Endodermal cell (in vitro differentiated cells): ENCODE measurements at regions not wholly inside any gene's neighbourhood (a gene's known extent, or its start where the extent isn't known, plus 50 kb on each side); places are given as distances from the start of the nearest gene placed in this dataset.

Experiments
- DNase-seq: peaks from one replicate; pipeline ENCODE4 v3.0.0-alpha.2; 2017
- H3K27ac ChIP-seq: 2 replicates; pipeline ENCODE4 v1.5.1; 2013; ENCODE audit warnings: mild to moderate bottlenecking, low read depth, low read length, moderate library complexity
- H3K27me3 ChIP-seq: 2 replicates; pipeline ENCODE4 v1.6.1; 2013; ENCODE audit warnings: mild to moderate bottlenecking, low read length, moderate library complexity; ENCODE audit not compliant: insufficient read depth, control insufficient read depth, poor library complexity, severe bottlenecking
- H3K36me3 ChIP-seq: 2 replicates; pipeline ENCODE4 v1.7.0; 2013; ENCODE audit warnings: mild to moderate bottlenecking, low read length, moderate library complexity; ENCODE audit not compliant: control insufficient read depth, insufficient read depth
- H3K4me1 ChIP-seq: one replicate; pipeline ENCODE4 v1.7.0; 2013; ENCODE audit warnings: low read length; ENCODE audit not compliant: control insufficient read depth, insufficient read depth
- H3K4me3 ChIP-seq: 2 replicates; pipeline ENCODE4 v1.5.1; 2013; ENCODE audit warnings: mild to moderate bottlenecking, low read length, moderate library complexity
- H3K9ac ChIP-seq: 2 replicates; pipeline ENCODE4 v1.6.1; 2013; ENCODE audit warnings: mild to moderate bottlenecking, low read length, moderate library complexity; ENCODE audit not compliant: poor library complexity, severe bottlenecking; ENCODE audit errors: extremely low read depth
- H3K9me3 ChIP-seq: 2 replicates; pipeline ENCODE4 v1.6.1; 2013; ENCODE audit warnings: mild to moderate bottlenecking, low read length, moderate library complexity; ENCODE audit not compliant: control insufficient read depth
- H3K27ac Mint-ChIP-seq: 2 replicates; pipeline ENCODE4 v1.8.0; 2020; ENCODE audit warnings: mixed read lengths
- H3K27me3 Mint-ChIP-seq: 2 replicates; pipeline ENCODE4 v1.8.0; 2021; ENCODE audit warnings: mild to moderate bottlenecking, mixed read lengths; ENCODE audit not compliant: insufficient read depth
- H3K36me3 Mint-ChIP-seq: 2 replicates; pipeline ENCODE4 v1.8.0; 2020; ENCODE audit warnings: low read depth, mixed read lengths
- H3K4me1 Mint-ChIP-seq: 2 replicates; pipeline ENCODE4 v1.8.0; 2020; ENCODE audit warnings: mixed read lengths
- H3K4me3 Mint-ChIP-seq: 2 replicates; pipeline ENCODE4 v1.8.0; 2020; ENCODE audit warnings: mild to moderate bottlenecking, moderate library complexity, mixed read lengths
- H3K9me3 Mint-ChIP-seq: 2 replicates; pipeline ENCODE4 v1.8.0; 2020; ENCODE audit warnings: mild to moderate bottlenecking, mixed read lengths
- WGBS, 2 experiments: methylation state at CpG; one replicate each; pipeline versions ENCODE4 v1.1.5 to v1.1.7; 2013; ENCODE audit warnings: missing lambda C conversion rate in 2 of 2, mixed read lengths in 1 of 2; ENCODE audit not compliant: insufficient coverage in 1 of 2, insufficient read length in 1 of 2; 5-methylcytosine and 5-hydroxymethylcytosine counted together
- TF ChIP-seq, protein P1 (sequence below): fragments of 200-600 bp; sonication (generic); conservative IDR thresholded peaks from 2 replicates; pipeline ENCODE4 v1.5.0; 2021; ENCODE audit warnings: antibody characterized with exemption, mild to moderate bottlenecking

- H3K36me3 ChIP-seq, result no peaks in the 10 kb centered on the region
- WGBS, 2 experiments, result 97 to 100% methylated on average over 2 of the region's 2 CpGs
- H3K9me3 ChIP-seq, result no peaks in the 10 kb centered on the region
- Mint-ChIP-seq H3K27ac (no peak overlapping the region), H3K9me3 (no peaks in the 10 kb centered on the region), H3K4me1 (no peaks in the 10 kb centered on the region), H3K4me3 (no peak overlapping the region), H3K36me3 (no peaks in the 10 kb centered on the region), H3K27me3 (no peaks in the 10 kb centered on the region)
- H3K4me1 ChIP-seq, result no peaks in the 10 kb centered on the region
- TF ChIP-seq, protein P1, sequence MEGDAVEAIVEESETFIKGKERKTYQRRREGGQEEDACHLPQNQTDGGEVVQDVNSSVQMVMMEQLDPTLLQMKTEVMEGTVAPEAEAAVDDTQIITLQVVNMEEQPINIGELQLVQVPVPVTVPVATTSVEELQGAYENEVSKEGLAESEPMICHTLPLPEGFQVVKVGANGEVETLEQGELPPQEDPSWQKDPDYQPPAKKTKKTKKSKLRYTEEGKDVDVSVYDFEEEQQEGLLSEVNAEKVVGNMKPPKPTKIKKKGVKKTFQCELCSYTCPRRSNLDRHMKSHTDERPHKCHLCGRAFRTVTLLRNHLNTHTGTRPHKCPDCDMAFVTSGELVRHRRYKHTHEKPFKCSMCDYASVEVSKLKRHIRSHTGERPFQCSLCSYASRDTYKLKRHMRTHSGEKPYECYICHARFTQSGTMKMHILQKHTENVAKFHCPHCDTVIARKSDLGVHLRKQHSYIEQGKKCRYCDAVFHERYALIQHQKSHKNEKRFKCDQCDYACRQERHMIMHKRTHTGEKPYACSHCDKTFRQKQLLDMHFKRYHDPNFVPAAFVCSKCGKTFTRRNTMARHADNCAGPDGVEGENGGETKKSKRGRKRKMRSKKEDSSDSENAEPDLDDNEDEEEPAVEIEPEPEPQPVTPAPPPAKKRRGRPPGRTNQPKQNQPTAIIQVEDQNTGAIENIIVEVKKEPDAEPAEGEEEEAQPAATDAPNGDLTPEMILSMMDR, result no peak
- H3K27ac ChIP-seq, result no peak overlapping the region
- no peak overlapping the region for H3K9ac ChIP-seq
- no peak for DNase-seq
- no peak overlapping the region for H3K4me3 ChIP-seq
- H3K27me3 ChIP-seq, result no peaks in the 10 kb centered on the region
These were observed 114.6 kb upstream of the FTMT start for GRCh38 chr5:121737120-121737519.

DNA sequence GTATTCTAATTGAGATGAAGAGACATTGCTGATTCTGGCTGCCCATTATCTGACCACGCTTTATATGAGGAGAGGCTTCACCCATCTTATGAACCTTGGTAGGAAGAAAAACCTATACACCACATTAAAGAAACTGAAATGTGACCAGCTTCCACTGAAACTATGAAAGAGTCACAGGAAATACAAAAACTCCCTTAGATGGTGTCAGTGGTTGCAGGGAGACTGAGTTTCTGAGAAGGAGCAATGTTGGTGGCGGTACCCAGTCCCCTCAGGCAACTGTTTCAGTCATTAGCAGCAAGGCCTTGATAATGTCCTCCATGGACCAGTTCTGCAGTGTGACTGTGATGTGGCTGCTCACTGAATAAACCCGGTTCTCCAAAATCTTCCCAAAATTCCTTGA is 110.5 kb upstream of the FTMT start:
- no peaks in the 10 kb centered on the region for H3K27me3 ChIP-seq
- Mint-ChIP-seq H3K36me3 (no peaks in the 10 kb centered on the region), H3K9me3 (no peaks in the 10 kb centered on the region), H3K4me3 (no peak overlapping the region), H3K27ac (no peak overlapping the region), H3K27me3 (no peaks in the 10 kb centered on the region), H3K4me1 (no peaks in the 10 kb centered on the region)
- 86 to 91% methylated on average over 1 to 3 of the region's 3 CpGs for WGBS, 2 experiments
- DNase-seq, result no peak
- no peaks in the 10 kb centered on the region for H3K9me3 ChIP-seq
- TF ChIP-seq, protein P1, result no peak
- H3K9ac ChIP-seq, result no peak overlapping the region
- H3K4me1 ChIP-seq, result no peaks in the 10 kb centered on the region
- H3K36me3 ChIP-seq, result no peaks in the 10 kb centered on the region
- no peak overlapping the region for H3K27ac ChIP-seq
- no peak overlapping the region for H3K4me3 ChIP-seq

DNA sequence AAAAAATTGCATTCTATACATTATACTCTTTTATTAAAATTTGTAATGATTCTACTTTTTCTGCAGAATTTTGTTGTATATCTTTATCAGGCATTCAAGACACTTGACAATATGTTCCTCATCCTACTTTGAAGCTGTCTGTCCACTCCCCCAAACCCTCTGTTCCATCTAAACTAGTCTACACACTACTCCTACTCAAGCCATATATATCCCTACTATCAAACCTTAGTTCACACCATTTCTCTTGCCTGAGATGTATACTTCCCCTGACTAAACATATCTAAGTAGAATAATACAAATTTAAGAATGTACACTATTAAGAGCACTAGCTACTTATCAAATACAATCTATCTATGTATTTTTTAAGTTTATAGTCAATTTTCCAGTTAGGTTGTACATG is 107.1 kb upstream of the FTMT start:
- Histone ChIP-seq H3K4me3 (no peak overlapping the region), H3K9ac (no peak overlapping the region), H3K4me1 (no peaks in the 10 kb centered on the region), H3K36me3 (no peaks in the 10 kb centered on the region), H3K27ac (no peak overlapping the region), H3K9me3 (no peaks in the 10 kb centered on the region), H3K27me3 (no peaks in the 10 kb centered on the region)
- Mint-ChIP-seq H3K36me3 (no peaks in the 10 kb centered on the region), H3K4me1 (no peaks in the 10 kb centered on the region), H3K4me3 (no peak overlapping the region), H3K27ac (no peak overlapping the region), H3K27me3 (no peaks in the 10 kb centered on the region), H3K9me3 (no peaks in the 10 kb centered on the region)
- TF ChIP-seq, protein P1, result no peak
- DNase-seq, result no peak
